ENCODE measurements at regions not wholly inside any gene's neighbourhood (a gene's known extent, or its start where the extent isn't known, plus 50 kb on each side); places are given as distances from the start of the nearest gene placed in this dataset.
"Not testable (repeated sequence)": the region's sequence is repeated elsewhere in the genome, so short reads cannot be mapped to it uniquely, and the experiment has no call there.

DNA sequence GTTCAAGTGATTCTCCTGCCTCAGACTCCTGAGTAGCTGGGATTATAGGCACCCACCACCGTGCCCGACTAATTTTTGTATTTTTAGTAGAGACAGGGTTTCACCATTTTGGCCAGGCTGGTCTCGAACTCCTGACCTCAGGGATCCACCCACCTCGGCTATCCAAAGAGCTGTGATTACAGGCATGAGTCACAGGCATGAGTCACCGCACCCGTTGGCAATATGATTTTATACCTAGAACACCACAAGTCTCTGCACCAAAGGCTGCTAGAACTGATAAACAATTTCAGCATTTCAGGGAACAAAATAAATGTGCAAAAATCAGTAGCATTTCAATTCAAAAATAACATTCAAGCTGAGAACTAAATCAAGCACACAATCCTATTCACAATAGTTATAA is 1177.6 kb downstream of the STIM2 start:
- TF ChIP-seq FOXK2 (IDR thresholded peaks at IDR 0.05); PKNOX1 (IDR thresholded peaks at IDR 0.05); FOXM1 (IDR thresholded peaks at IDR 0.05; ENCODE audit: borderline replicate concordance); FOXA1 (IDR thresholded peaks at IDR 0.05); SP1 (IDR thresholded peaks at IDR 0.05); L3MBTL2 (conservative IDR thresholded peaks at IDR 0.05); ZNF384 (IDR thresholded peaks at IDR 0.05); HDGF (IDR thresholded peaks at IDR 0.05; ENCODE audit: borderline replicate concordance); CTBP1 (IDR thresholded peaks at IDR 0.05; ENCODE audit: borderline replicate concordance): not testable (repeated sequence)

Data from HEK293T (cell line).